ENCODE measurements at regions not wholly inside any gene's neighbourhood (a gene's known extent, or its start where the extent isn't known, plus 50 kb on each side); places are given as distances from the start of the nearest gene placed in this dataset.

GRCh38 chr5:18051953-18052352, 417.7 kb downstream of the TAF11L14 start:
- no peak for DNase-seq

DNA sequence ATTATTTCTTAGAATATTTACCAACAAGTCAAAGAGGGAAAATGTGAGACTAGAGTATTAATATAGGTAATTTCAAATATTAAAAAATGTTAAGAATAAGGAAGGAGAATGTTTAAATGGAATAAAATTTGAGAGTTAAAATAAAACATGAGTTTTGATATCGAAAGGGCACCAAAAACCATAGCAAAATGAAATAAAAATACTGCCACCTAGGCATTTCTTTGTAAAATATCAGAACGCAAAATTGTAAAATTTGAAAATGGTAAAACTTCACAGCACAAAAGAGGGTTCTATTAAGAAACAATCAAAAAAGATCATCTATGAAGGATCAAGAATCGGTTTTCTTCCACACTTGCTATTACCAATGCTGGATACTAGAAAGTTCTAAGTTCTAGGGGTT, 418.3 kb downstream of the TAF11L14 start:
- no peak for DNase-seq

DNA sequence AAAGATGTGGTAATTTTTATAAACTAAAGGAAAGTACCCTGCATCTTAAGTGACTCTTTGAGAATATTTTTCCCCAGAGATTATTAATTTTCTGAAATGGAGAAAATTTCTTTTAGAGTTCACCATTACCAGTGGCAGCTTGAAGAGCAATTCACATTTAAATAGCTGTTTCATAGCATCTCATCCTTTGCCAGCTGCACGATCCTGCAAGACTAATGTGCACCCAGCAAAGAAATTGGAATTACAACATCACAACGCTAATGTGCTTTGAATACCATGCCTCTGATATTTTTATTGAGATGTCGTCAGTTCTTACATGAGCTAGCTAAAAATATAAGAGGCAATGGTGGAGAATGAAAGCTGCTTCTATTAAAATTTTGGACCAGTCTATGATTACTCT, 423.5 kb downstream of the TAF11L14 start:
- DNase-seq = no peak

GRCh38 chr5:18067615-18068014, 433.4 kb downstream of the TAF11L14 start:
- DNase-seq = no peak

GRCh38 chr5:18068826-18069225, 434.6 kb downstream of the TAF11L14 start:
- no peak for DNase-seq

DNA sequence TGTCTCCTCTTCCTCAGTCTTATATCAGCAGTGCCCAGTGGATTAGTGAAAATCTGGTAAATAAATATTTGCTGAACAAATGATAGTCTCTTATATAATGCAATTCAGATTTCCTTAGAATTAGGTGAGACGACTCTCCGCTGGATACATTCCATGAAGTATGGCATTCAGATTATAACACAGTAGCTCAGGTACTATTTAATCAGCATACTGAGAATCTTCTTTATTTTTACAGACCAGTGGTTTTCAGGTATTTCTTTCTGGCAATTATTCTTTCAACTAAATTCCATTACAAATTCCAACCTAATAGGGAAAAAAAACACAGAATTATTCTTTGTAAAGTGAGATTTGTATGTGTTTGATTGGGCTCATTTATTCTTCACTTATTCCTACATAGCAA, 435.5 kb downstream of the TAF11L14 start:
- DNase-seq = no peak

DNA sequence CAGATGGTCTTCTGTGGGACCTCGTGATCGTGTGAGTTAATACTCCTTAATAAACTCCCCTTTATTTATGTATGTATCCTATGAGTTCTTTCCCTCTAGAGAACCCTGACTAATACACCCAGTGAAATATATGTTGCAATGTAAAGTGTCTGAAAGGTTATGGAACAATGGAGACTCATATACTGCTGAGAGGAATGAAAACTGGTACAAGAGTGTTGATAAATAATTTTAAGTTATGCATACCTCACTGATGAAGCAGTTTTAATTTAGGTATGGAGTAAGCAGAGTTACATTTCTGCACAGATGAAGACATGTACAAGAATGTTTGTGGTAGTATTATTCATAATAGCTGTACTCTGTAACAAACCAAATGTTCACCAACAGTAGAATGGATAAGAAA, 438.3 kb downstream of the TAF11L14 start:
- no peak for DNase-seq

DNA sequence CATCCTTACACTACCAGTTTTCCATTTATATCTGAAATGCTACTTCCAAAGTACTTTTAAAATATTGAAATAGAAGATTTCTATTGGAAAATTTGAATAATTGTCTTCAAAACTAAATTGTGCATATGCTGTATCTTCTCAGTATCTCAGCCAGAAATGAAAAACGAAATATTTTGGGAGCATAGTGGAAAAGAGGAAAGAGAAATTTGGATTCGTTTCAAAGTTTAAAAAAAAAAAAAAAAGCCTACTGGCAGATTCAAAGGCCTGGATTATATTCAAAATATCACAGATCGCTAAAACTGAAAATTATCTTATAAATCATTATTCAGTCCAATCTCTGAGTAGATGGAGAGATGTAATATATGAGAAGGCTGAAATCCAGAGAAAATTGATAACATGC, 440.7 kb downstream of the TAF11L14 start:
- no peak for DNase-seq

GRCh38 chr5:18078157-18078556, 443.9 kb downstream of the TAF11L14 start:
- no peak for DNase-seq

DNA sequence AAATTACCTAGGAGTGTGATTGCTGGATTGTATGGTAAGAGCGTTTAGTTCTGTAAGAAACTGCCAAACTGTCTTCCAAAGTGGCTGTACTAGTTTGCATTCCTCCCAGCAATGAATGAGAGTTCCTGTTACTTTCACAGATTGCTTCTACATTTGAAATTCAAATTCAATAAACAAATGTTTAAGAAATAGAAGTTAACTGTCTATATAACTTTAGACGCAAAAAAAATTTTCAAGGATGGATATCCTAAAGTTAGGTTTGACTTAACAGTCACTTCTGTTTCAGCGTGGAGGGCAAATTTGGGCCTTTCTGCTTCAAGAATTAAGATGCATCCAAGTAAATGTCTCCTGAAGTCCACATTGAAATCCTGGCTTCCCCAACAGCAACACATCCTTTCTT, 445.6 kb downstream of the TAF11L14 start:
- no peak for DNase-seq

DNA sequence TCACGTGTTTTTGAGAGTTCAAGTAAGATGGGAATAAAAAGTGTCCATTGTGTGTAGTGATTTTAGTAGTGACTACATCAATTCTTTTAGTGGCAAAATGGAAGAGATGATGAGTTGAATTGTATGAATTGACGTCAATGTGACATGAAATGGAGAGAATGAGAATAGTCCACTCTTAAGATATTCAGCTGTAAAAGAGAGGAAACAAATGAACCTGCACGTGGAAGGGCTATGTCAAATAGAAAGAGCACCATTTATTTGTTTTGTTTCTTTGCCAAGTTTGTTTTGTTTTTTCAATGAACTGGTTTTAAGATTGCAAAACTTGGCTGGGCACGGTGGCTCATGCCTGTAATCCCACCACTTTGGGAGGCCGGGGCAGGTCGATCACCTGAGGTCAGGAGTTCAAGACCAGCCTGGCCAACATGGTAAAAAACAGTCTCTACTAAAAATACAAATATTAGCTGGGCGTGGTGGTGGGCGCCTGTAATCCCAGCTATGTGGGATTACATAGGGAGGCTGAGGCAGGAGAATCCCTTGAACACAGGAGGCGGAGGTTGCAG, 453.8 kb downstream of the TAF11L14 start:
- no peak for DNase-seq

GRCh38 chr5:18090177-18090576, 455.9 kb downstream of the TAF11L14 start:
- DNase-seq = no peak

DNA sequence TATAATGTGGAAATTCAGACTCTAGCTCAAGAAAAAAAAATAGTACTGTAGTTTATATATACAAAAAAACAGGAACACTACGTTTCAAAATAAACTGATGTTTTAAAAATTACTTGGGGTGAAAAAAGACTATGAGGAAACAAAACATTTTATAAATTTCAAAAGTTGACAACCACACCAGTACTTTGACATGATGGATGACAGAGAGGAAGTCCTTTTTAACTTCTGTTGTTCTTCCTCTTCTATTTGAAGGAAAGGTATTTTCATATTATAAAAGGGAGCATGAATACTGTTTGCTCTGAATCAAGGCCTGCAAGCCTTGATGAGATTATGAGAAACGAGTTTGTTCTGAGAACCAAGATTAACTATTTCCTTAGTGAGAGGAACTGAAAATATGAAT, 456.9 kb downstream of the TAF11L14 start:
- no peak for DNase-seq

GRCh38 chr5:18091758-18092157, 457.5 kb downstream of the TAF11L14 start:
- no peak for DNase-seq

DNA sequence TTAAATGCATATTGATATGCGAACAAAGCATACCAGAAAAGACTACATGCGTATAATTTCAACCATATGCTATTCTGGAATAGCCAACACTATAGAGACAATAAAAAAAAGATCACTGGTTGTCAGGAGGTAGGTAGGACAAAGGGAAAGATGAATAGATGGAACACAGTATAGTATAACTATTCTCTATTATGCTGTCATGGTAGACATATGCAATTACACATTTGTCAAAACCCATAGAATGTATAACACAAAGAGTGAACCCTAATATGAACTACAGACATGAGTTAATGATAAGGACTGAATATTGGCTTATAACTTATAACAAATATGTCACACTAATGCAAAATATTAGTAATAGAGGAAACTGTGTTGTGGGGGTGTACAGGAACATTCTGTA, 460.8 kb downstream of the TAF11L14 start:
- no peak for DNase-seq

GRCh38 chr5:18097817-18098216, 463.6 kb downstream of the TAF11L14 start:
- DNase-seq = no peak

- no peak for DNase-seq
Measured at GRCh38 chr5:18098691-18099090, 464.4 kb downstream of the TAF11L14 start.

DNA sequence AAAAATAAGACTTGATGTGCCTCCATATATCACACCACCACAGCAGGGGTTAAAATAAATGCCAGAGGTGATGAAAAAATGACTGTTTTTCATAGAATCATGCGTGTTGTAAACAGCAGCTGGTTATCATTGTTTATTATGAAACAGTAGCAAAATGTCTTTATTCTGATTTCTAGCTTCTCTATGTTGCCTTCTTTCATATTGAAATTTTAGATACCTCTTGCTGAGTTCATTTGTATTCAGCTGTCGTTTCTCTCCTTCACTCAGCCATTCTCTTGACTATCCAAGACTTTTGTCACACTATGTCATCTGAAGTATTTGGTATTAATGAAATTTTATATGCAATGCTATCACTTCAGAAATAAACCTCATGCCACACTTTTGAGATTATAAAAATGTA, 465.0 kb downstream of the TAF11L14 start:
- DNase-seq = no peak

DNA sequence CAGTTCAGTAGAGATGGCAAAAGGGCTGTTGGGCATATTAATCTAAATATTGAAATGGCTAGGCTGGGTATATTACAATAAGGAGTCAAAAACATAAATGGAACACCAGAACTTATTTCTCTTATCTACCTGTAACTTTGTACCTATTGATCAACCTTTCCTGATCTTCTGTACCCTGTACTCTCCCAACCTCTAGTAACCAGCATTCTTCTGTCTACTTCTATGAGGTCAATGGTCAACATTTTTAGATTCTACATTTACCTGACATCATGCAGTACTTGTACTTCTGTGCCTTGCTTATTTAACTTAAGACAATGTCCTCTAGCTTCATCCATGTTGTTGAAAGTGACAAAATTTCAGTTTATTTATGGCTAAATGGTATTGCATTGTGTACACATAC, 467.3 kb downstream of the TAF11L14 start:
- DNase-seq = no peak

DNA sequence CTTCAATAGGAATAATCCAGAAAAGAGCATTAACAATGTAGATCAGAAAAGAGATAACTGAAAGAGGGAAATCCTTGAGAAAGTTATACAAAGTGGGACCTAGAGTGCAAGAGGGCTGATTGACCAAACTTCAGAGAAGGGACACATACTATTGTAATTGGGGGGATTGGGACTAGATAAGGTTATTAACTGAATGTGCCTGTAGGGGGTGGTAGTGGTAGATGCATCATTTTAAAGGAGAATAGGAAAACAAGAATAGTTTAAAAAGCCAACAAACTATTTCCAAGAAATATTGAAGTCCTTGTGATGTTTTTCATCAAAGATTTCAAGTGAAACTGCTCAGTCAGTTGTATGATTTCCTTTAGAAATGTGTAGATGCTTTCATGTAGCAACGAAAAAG, 468.5 kb downstream of the TAF11L14 start:
- DNase-seq = no peak

DNA sequence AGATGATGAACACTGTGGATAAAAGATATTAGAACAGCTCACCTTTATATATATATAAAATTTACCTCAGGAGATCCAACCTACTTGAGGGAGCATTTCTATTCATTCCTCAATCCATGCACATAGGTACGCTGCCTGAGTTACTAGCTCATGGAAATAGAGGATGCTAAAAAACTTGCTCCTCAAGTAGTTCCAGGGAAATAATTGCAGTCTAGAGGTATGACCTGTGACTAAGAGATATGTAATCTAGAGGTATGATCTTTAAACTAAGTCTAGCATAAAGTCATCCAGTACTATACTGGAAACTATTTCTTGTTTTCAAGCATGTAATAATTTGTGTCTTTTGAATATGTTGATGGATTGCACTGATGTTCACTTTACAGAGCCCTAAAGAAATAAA, 471.2 kb downstream of the TAF11L14 start:
- DNase-seq = no peak

DNA sequence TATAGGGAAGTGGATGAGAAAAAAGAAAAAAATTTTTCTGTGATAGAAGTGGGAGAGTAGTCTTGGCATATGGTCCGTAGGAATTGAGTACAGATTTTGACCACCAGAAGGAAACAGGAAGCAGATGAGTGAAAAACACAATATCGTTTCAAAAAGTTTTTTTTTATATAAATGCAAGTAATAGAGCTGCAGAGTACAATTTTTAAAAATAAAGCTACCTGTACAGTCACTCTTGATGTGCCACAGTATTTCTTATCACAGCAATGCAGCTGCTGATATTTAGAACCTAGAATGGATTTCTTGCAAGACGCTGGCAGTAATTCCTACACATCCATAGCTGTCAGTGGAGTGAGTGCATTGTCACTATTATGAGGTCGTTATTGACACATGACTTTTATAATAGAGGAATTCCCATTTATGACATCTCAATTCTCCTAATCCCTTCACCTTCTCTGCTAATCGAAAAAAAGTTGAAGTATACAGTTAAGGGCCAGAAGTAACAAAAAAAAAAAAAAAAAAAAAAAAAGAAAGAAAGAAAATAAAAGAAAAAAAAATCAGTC, 477.7 kb downstream of the TAF11L14 start:
- DNase-seq = no peak

- no peak for DNase-seq
Measured at GRCh38 chr5:18113721-18114120, 479.5 kb downstream of the TAF11L14 start.

DNA sequence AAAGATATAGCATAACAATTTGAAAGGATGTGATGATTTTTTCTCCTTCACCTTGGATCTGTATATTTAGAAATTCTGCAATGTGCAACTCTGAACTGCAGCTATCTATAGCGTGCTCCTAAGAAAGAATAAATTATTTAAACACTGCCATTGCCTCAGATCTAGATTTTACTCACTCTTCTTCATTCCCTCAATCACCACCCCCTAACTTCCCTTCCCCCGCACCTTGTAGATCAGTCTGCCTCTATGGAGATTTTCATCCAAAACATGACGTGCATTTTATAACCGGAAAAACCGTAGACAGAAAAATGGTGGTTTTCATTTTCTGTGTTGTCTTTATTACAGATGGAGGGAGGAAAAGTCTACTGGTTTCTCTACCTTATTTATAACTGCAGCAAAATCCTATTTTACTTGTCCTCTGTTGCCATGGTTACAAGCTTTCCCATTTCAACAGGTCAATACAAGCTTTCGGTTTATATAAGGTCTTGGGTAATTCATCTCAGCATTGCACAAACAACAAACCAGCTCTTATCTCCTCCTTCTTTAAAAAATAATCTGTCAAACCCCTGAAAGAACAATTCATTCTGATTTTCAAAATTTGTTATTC, 480.0 kb downstream of the TAF11L14 start:
- peak; percentile 22 for DNase-seq

GRCh38 chr5:18117968-18118367, 483.7 kb downstream of the TAF11L14 start:
- DNase-seq = no peak
